ENCODE measurements at regions not wholly inside any gene's neighbourhood (a gene's known extent, or its start where the extent isn't known, plus 50 kb on each side); places are given as distances from the start of the nearest gene placed in this dataset.

DNA sequence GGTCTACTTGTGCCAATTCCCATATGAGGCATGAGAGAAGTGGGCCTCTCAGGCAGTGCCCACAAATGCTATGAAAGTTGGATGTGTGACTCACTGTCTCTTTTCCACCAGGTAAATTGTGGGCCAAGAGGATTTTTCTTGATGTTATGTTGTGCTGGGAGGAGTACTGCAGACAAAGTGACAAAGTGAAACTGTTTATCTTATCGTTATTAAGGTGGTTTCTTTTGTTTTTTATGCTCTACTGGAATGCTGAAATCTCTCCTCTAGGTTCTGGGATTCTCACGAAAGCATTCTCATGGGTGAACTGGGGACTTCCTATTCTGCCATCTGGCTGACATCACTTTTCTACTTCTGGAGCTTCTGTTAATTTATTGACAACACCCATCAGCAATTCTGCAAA lies 919.6 kb upstream of the EPHA6 start:
- TF ChIP-seq CTCF (IDR thresholded peaks at IDR 0.05; ENCODE audit: insufficient read depth, low read length, poor library complexity, severe bottlenecking) = no peak
- no peak for TF ChIP-seq EZH2phosphoT487 (conservative IDR thresholded peaks at IDR 0.05; ENCODE audit: low read length)
